ENCODE measurements at regions not wholly inside any gene's neighbourhood (a gene's known extent, or its start where the extent isn't known, plus 50 kb on each side); places are given as distances from the start of the nearest gene placed in this dataset.
"Not testable (repeated sequence)": the region's sequence is repeated elsewhere in the genome, so short reads cannot be mapped to it uniquely, and the experiment has no call there.

- TF ChIP-seq CTCF (conservative IDR thresholded peaks at IDR 0.05), result no peak
- H3K27ac ChIP-seq, result no peak overlapping the region
Observed at GRCh38 chr3:74832925-74833324, 218.5 kb upstream of the CNTN3 start.

- not testable (repeated sequence) for H3K27ac ChIP-seq
Observed at GRCh38 chr3:74830845-74831244, 216.4 kb upstream of the CNTN3 start.

GRCh38 chr3:74825404-74825803 lies 210.9 kb upstream of the CNTN3 start:
- H3K27ac ChIP-seq, result not testable (repeated sequence)

GRCh38 chr3:74824366-74824765 lies 209.9 kb upstream of the CNTN3 start:
- no peak overlapping the region for H3K27ac ChIP-seq
- no peak for TF ChIP-seq CTCF (conservative IDR thresholded peaks at IDR 0.05)

- TF ChIP-seq CTCF (conservative IDR thresholded peaks at IDR 0.05), result no peak
- H3K27ac ChIP-seq, result no peak overlapping the region
Observed at GRCh38 chr3:74814181-74814580, 199.7 kb upstream of the CNTN3 start.

- TF ChIP-seq CTCF (conservative IDR thresholded peaks at IDR 0.05), result no peak
- no peak overlapping the region for H3K27ac ChIP-seq
Observed at GRCh38 chr3:74812756-74813155, 198.3 kb upstream of the CNTN3 start.

GRCh38 chr3:74808506-74809275 lies 194.2 kb upstream of the CNTN3 start:
- no peak overlapping the region for H3K27ac ChIP-seq
- TF ChIP-seq CTCF (conservative IDR thresholded peaks at IDR 0.05), result no peak

GRCh38 chr3:74801924-74802323 lies 187.5 kb upstream of the CNTN3 start:
- H3K27ac ChIP-seq, result no peak overlapping the region
- TF ChIP-seq CTCF (conservative IDR thresholded peaks at IDR 0.05), result no peak

- no peak overlapping the region for H3K27ac ChIP-seq
- TF ChIP-seq CTCF (conservative IDR thresholded peaks at IDR 0.05), result no peak
Observed at GRCh38 chr3:74789111-74789510, 174.7 kb upstream of the CNTN3 start.
